Endothelial cell of umbilical vein (primary cell): ENCODE measurements at regions not wholly inside any gene's neighbourhood (a gene's known extent, or its start where the extent isn't known, plus 50 kb on each side); places are given as distances from the start of the nearest gene placed in this dataset.

ENCODE experiments used
- CTCF ChIP-seq, 2 donors: IDR thresholded peaks; 1 replicate in 1 of 2; 2 replicates in 1 of 2; pipeline ENCODE4 v1.5.1; 2011; ENCODE audit warnings: low read length in 2 of 2, mild to moderate bottlenecking in 2 of 2, moderate library complexity in 2 of 2, control low read depth in 1 of 2, inconsistent platforms in 1 of 2, low read depth in 1 of 2; ENCODE audit not compliant: insufficient read depth in 1 of 2; ENCODE audit errors: extremely low read depth in 1 of 2
- EZH2 ChIP-seq: IDR thresholded peaks from 2 replicates; pipeline ENCODE4 v1.6.1; 2012; ENCODE audit warnings: borderline replicate concordance, low read depth, mild to moderate bottlenecking, moderate library complexity, low read length, inconsistent platforms; ENCODE audit not compliant: severe bottlenecking
- FOS ChIP-seq: IDR thresholded peaks from 2 replicates; pipeline ENCODE4 v1.6.1; 2011; ENCODE audit warnings: mild to moderate bottlenecking, low read length, moderate library complexity, borderline replicate concordance; ENCODE audit not compliant: insufficient read depth
- GATA2 ChIP-seq: IDR thresholded peaks from 2 replicates; pipeline ENCODE4 v1.7.0; 2011; ENCODE audit warnings: low read depth, mild to moderate bottlenecking, moderate library complexity, mixed read lengths, low read length; ENCODE audit not compliant: insufficient read length, insufficient read depth
- MAX ChIP-seq: IDR thresholded peaks from 2 replicates; pipeline ENCODE4 v1.6.1; 2011; ENCODE audit not compliant: insufficient read depth, insufficient read length
- MYC ChIP-seq: IDR thresholded peaks from one replicate; pipeline ENCODE4 v1.6.1; 2011; ENCODE audit warnings: mild to moderate bottlenecking, low read depth, low read length
- POLR2A ChIP-seq: IDR thresholded peaks from 2 replicates; pipeline ENCODE4 v1.6.1; 2012; ENCODE audit warnings: low read depth, mild to moderate bottlenecking, control low read depth, low read length
- POLR2AphosphoS5 ChIP-seq: IDR thresholded peaks from 2 replicates; pipeline ENCODE4 v1.6.1; 2012; ENCODE audit warnings: low read depth, mild to moderate bottlenecking, control low read depth, low read length, moderate library complexity; ENCODE audit not compliant: insufficient read depth

- TF ChIP-seq MAX (no peak), CTCF (IDR thresholded peaks at IDR 0.05; ENCODE audit: extremely low read depth in 1 of 2, insufficient read depth in 1 of 2, low read depth in 1 of 2, low read length in 2 of 2) (no peak), GATA2 (no peak), POLR2AphosphoS5 (no peak), EZH2 (no peak), MYC (no peak), FOS (no peak), POLR2A (no peak)
Measured at GRCh38 chr20:17856024-17856564, 112.5 kb downstream of the SNX5 start.
